ENCODE measurements at regions not wholly inside any gene's neighbourhood (a gene's known extent, or its start where the extent isn't known, plus 50 kb on each side); places are given as distances from the start of the nearest gene placed in this dataset.
A peak's percentile ranks its signal among the peaks of the same experiment; 100 is the strongest.

GRCh38 chrX:113920661-113921060 is 663.2 kb upstream of the HTR2C start:
- TF ChIP-seq, protein P1, sequence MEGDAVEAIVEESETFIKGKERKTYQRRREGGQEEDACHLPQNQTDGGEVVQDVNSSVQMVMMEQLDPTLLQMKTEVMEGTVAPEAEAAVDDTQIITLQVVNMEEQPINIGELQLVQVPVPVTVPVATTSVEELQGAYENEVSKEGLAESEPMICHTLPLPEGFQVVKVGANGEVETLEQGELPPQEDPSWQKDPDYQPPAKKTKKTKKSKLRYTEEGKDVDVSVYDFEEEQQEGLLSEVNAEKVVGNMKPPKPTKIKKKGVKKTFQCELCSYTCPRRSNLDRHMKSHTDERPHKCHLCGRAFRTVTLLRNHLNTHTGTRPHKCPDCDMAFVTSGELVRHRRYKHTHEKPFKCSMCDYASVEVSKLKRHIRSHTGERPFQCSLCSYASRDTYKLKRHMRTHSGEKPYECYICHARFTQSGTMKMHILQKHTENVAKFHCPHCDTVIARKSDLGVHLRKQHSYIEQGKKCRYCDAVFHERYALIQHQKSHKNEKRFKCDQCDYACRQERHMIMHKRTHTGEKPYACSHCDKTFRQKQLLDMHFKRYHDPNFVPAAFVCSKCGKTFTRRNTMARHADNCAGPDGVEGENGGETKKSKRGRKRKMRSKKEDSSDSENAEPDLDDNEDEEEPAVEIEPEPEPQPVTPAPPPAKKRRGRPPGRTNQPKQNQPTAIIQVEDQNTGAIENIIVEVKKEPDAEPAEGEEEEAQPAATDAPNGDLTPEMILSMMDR (IDR thresholded peaks at IDR 0.05), result no peak
- Histone ChIP-seq H3K9me3 (no peaks in the 10 kb centered on the region), H3K4me3 (no peak overlapping the region), H3K36me3 (no peaks in the 10 kb centered on the region), H3K27me3 (no peaks in the 10 kb centered on the region), H3K27ac (no peak overlapping the region), H3K4me1 (no peaks in the 10 kb centered on the region)
- ATAC-seq, result no peak
- no peak for DNase-seq
- intact Hi-C loops (cut with DNase I), result no loop called here

DNA sequence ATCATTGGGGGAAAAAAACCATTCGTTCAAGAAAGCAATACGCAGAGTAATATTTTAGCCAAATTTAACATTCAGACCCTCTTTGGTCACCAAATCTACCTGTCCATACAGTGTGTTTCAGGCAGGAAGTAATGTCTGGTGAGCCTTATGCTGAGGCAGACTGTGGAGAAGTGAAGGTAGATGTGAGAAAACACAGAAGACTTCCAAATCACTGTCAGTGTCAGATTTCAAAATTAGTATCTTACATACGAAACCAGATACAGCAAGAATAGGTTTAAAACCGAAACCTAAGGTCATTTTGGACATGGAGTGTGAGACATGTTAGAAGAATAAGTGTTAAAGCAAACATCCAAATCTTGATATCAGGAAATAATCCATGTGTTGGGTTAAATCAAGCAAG is 664.5 kb upstream of the HTR2C start:
- Histone ChIP-seq H3K4me3 (no peak overlapping the region), H3K27me3 (no peaks in the 10 kb centered on the region), H3K36me3 (no peaks in the 10 kb centered on the region), H3K9me3 (no peaks in the 10 kb centered on the region), H3K4me1 (no peaks in the 10 kb centered on the region), H3K27ac (no peak overlapping the region)
- ATAC-seq (no peak), DNase-seq (no peak)
- TF ChIP-seq, protein P1 (IDR thresholded peaks at IDR 0.05), result no peak
- intact Hi-C loops (cut with DNase I), result no loop called here

DNA sequence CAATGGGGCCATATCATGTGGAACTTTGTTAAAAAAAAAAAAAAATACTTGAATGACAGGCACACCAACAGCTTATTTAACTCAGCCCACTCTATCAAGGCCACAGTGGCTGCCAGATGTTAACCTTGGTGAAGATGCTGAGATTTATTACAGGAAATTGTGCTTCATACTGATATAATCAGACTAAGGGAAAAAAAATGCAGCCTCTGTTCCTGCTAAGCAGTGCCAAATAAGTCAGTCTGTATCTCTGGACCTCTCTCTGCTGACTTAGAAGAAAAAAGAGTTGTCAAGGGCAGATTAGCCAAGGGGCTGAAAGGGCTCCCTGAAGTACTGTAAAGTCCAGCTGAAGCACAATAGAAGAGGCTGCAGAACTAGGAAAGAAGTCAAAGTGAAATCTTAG is 677.7 kb upstream of the HTR2C start:
- Histone ChIP-seq H3K36me3 (no peaks in the 10 kb centered on the region), H3K9me3 (no peaks in the 10 kb centered on the region), H3K4me1 (no peaks in the 10 kb centered on the region), H3K4me3 (no peak overlapping the region), H3K27me3 (no peaks in the 10 kb centered on the region), H3K27ac (no peak overlapping the region)
- intact Hi-C loops (cut with DNase I), result no loop called here
- DNase-seq (peak in 1 of 4 donors; percentile 12), ATAC-seq (no peak)
- TF ChIP-seq, protein P1 (IDR thresholded peaks at IDR 0.05), result no peak

- Histone ChIP-seq H3K4me3 (no peak overlapping the region), H3K27me3 (no peaks in the 10 kb centered on the region), H3K9me3 (no peaks in the 10 kb centered on the region), H3K4me1 (no peaks in the 10 kb centered on the region), H3K27ac (no peak overlapping the region), H3K36me3 (no peaks in the 10 kb centered on the region)
- ATAC-seq (no peak), DNase-seq (no peak)
- intact Hi-C loops (cut with DNase I), result no loop called here
- TF ChIP-seq, protein P1 (IDR thresholded peaks at IDR 0.05), result no peak
Measured at GRCh38 chrX:113892891-113893290, 691.0 kb upstream of the HTR2C start.

DNA sequence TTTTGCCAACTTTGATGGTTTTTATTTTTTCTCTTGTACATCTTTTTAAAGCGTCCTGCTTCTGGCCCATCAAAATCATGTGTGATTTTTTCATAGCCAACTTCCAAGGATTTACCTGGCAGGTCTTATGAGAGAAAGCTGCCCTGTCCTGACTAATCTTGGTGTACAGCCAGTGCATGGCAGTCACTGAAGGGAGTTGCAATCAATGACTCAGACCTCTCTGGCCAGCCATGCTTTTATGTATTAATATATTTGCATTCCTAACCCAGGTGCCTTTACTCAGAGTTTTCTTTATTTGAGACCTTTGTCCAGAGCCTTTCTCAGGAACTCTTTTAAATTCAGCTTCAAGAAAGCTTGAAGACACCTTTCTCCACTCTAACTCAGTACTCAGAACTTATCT is 691.5 kb upstream of the HTR2C start:
- ATAC-seq, result no peak
- H3K27me3 ChIP-seq, result no peaks in the 10 kb centered on the region
- DNase-seq, result no peak
- no peaks in the 10 kb centered on the region for H3K9me3 ChIP-seq
- no peak overlapping the region for H3K27ac ChIP-seq
- no peak overlapping the region for H3K4me3 ChIP-seq
- H3K36me3 ChIP-seq, result no peaks in the 10 kb centered on the region
- H3K4me1 ChIP-seq, result no peaks in the 10 kb centered on the region
- intact Hi-C loops (cut with DNase I), result no loop called here
- TF ChIP-seq, protein P1 (IDR thresholded peaks at IDR 0.05), result no peak

Data from left lung (tissue), 4 donors.